HL-60 (cell line): ENCODE measurements at regions not wholly inside any gene's neighbourhood (a gene's known extent, or its start where the extent isn't known, plus 50 kb on each side); places are given as distances from the start of the nearest gene placed in this dataset.
A peak's percentile ranks its signal among the peaks of the same experiment; 100 is the strongest.

Source experiments
- DNase-seq, 2 experiments: peaks; one replicate each; pipeline ENCODE4 v3.0.0-alpha.2; 2010 to 2020; ENCODE audit warnings: low read depth in 1 of 2, low spot score in 1 of 2
- H3K27ac ChIP-seq: fragments of 250-450 bp; sonication (Bioruptor Pico); replicated peaks from 2 replicates; pipeline ENCODE4 v1.5.1; 2020; ENCODE audit warnings: mild to moderate bottlenecking, moderate library complexity
- H3K27me3 ChIP-seq: fragments of 250-450 bp; sonication (Bioruptor Pico); 2 replicates; pipeline ENCODE4 v1.5.1; 2021; ENCODE audit warnings: mild to moderate bottlenecking, moderate library complexity; ENCODE audit not compliant: insufficient read depth, poor library complexity, severe bottlenecking
- H3K4me3 ChIP-seq: replicated peaks from 2 replicates; pipeline ENCODE4 v1.5.1; 2011; ENCODE audit warnings: mild to moderate bottlenecking, control low read depth, low read length; ENCODE audit not compliant: insufficient read depth
- CTCF ChIP-seq: IDR thresholded peaks from one replicate; pipeline ENCODE4 v1.5.1; 2011; ENCODE audit warnings: low read length, control low read depth, inconsistent platforms; ENCODE audit not compliant: insufficient read depth
- GABPA ChIP-seq: IDR thresholded peaks from 2 replicates; pipeline ENCODE4 v1.6.1; 2012; ENCODE audit warnings: low read depth
- POLR2AphosphoS5 ChIP-seq: IDR thresholded peaks from 2 replicates; pipeline ENCODE4 v1.6.1; 2012; ENCODE audit warnings: low read depth
- SPI1 ChIP-seq: IDR thresholded peaks from 2 replicates; pipeline ENCODE4 v1.6.1; 2012; ENCODE audit warnings: low read depth, mild to moderate bottlenecking, borderline replicate concordance
- TF ChIP-seq, protein P1 (sequence below): IDR thresholded peaks from 2 replicates; pipeline ENCODE4 v1.6.1; 2012; ENCODE audit warnings: low read depth; ENCODE audit not compliant: insufficient replicate concordance

GRCh38 chrX:3548765-3549391, 164.6 kb downstream of the PRKX start:
- H3K27me3 ChIP-seq, result no peaks in the 10 kb centered on the region
- peak in 1 of 2 experiments; percentile 4 for DNase-seq
- H3K27ac ChIP-seq, result no peak overlapping the region
- H3K4me3 ChIP-seq, result no peak overlapping the region
- no peak for TF ChIP-seq GABPA
- TF ChIP-seq POLR2AphosphoS5, result no peak
- no peak for TF ChIP-seq SPI1
- TF ChIP-seq, protein P1, sequence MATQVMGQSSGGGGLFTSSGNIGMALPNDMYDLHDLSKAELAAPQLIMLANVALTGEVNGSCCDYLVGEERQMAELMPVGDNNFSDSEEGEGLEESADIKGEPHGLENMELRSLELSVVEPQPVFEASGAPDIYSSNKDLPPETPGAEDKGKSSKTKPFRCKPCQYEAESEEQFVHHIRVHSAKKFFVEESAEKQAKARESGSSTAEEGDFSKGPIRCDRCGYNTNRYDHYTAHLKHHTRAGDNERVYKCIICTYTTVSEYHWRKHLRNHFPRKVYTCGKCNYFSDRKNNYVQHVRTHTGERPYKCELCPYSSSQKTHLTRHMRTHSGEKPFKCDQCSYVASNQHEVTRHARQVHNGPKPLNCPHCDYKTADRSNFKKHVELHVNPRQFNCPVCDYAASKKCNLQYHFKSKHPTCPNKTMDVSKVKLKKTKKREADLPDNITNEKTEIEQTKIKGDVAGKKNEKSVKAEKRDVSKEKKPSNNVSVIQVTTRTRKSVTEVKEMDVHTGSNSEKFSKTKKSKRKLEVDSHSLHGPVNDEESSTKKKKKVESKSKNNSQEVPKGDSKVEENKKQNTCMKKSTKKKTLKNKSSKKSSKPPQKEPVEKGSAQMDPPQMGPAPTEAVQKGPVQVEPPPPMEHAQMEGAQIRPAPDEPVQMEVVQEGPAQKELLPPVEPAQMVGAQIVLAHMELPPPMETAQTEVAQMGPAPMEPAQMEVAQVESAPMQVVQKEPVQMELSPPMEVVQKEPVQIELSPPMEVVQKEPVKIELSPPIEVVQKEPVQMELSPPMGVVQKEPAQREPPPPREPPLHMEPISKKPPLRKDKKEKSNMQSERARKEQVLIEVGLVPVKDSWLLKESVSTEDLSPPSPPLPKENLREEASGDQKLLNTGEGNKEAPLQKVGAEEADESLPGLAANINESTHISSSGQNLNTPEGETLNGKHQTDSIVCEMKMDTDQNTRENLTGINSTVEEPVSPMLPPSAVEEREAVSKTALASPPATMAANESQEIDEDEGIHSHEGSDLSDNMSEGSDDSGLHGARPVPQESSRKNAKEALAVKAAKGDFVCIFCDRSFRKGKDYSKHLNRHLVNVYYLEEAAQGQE, result no peak
- TF ChIP-seq CTCF, result no peak

GRCh38 chrX:3545901-3546300, 167.5 kb downstream of the PRKX start:
- no peak overlapping the region for H3K27ac ChIP-seq
- no peak for TF ChIP-seq CTCF
- no peak for TF ChIP-seq POLR2AphosphoS5
- no peak for TF ChIP-seq GABPA
- no peak for DNase-seq
- H3K4me3 ChIP-seq, result no peak overlapping the region
- H3K27me3 ChIP-seq, result no peaks in the 10 kb centered on the region

GRCh38 chrX:3541336-3541735, 172.1 kb downstream of the PRKX start:
- Histone ChIP-seq H3K27ac (no peak overlapping the region), H3K27me3 (no peaks in the 10 kb centered on the region), H3K4me3 (no peak overlapping the region)
- no peak for DNase-seq
- TF ChIP-seq GABPA (no peak), SPI1 (no peak), POLR2AphosphoS5 (no peak), CTCF (no peak)
- TF ChIP-seq, protein P1, result no peak

DNA sequence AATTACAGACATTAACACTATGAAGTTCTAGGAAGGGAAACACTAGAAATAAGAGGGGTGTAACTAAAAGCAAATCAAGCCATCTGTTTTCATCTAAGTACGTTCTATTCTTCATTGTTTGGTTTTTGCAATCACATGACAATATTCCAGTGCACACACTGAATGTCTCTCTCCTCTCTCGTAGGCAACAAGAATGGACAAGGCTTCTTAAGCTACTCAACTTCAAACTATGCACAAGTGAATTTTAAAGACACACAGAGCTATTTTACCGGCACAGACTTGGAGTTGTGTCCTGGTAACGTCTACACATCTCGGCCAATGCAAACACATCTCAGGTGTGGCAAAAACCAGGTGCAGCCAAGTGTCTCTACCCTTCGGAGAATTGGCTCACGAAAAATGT, 173.3 kb downstream of the PRKX start:
- Histone ChIP-seq H3K27ac (no peak overlapping the region), H3K4me3 (no peak overlapping the region), H3K27me3 (no peaks in the 10 kb centered on the region)
- DNase-seq, result no peak
- TF ChIP-seq, protein P1, result no peak
- TF ChIP-seq SPI1 (no peak), CTCF (no peak), POLR2AphosphoS5 (no peak), GABPA (no peak)
